ENCODE measurements at regions not wholly inside any gene's neighbourhood (a gene's known extent, or its start where the extent isn't known, plus 50 kb on each side); places are given as distances from the start of the nearest gene placed in this dataset.

- no peak overlapping the region for H3K27ac ChIP-seq (ENCODE audit: low read length)
- DNase-seq (ENCODE audit: low read depth, low spot score), result no peak
- no peaks in the 10 kb centered on the region for H3K9me3 ChIP-seq (ENCODE audit: control insufficient read depth, insufficient read depth, low read length)
- H3K27me3 ChIP-seq (ENCODE audit: control insufficient read depth, insufficient read depth, low read length), result no peaks in the 10 kb centered on the region
- H3K4me3 ChIP-seq (ENCODE audit: low read length), result no peak overlapping the region
- H3K4me1 ChIP-seq (ENCODE audit: control insufficient read depth, insufficient read depth, low read length), result peaks cover 4% of the 10 kb centered on the region
- no CpG with 5 or more reads among the region's 4 CpGs for WGBS (ENCODE audit: insufficient coverage, insufficient read length)
- no peaks in the 10 kb centered on the region for H3K36me3 ChIP-seq (ENCODE audit: control insufficient read depth, insufficient read depth, low read length)
Observed at GRCh38 chr12:5243014-5243413, 188.9 kb upstream of the NTF3 start.

DNA sequence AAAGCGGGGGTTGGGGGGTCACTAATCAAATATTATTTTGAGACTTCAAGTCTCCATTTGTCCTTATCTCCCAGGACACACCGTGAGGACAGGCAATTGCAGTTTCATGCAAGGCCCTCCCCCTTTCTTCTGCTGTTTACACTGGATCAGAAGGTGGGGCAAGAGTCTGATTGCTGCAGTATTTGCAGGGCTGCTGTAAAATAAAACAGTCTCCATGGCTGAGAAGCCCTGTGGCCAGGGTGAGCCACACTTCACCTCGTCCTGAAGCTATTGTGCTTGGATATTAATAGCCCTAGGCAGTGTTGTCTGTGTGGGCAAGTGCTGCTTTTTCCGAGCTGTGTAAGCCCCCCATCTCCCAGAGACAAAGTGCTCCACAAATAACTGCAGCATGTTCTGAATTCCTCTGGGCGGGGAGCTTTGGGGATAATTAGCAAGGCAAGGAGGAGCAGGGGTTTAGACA is 187.4 kb upstream of the NTF3 start:
- no peak overlapping the region for H3K4me3 ChIP-seq (ENCODE audit: low read length)
- no peak overlapping the region for H3K27ac ChIP-seq (ENCODE audit: low read length)
- no peaks in the 10 kb centered on the region for H3K9me3 ChIP-seq (ENCODE audit: control insufficient read depth, insufficient read depth, low read length)
- H3K36me3 ChIP-seq (ENCODE audit: control insufficient read depth, insufficient read depth, low read length), result no peaks in the 10 kb centered on the region
- no peak for DNase-seq (ENCODE audit: low read depth, low spot score)
- peaks cover 4% of the 10 kb centered on the region for H3K4me1 ChIP-seq (ENCODE audit: control insufficient read depth, insufficient read depth, low read length)
- WGBS (ENCODE audit: insufficient coverage, insufficient read length), result no CpG with 5 or more reads among the region's 5 CpGs
- no peaks in the 10 kb centered on the region for H3K27me3 ChIP-seq (ENCODE audit: control insufficient read depth, insufficient read depth, low read length)

DNA sequence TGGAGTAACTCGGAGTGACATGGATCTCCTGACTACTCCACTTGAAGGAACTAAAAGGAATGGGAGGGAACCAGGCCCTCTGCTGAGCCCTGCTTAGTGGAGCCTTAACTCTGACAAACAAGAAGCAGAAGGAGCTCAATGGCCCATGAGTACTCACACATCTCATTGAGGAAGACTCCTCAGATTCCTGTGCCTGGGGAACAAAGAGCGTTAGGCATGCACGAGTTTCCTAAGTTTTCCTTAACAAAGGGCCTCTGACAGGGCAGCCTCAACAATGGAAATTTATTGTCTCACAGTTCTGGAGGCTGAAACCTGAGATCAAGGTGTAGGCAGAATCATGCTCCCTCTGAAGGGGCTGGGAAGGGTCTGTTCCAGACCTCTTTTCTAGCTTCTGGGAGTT is 185.7 kb upstream of the NTF3 start:
- Histone ChIP-seq H3K27me3 (ENCODE audit: control insufficient read depth, insufficient read depth, low read length) (no peaks in the 10 kb centered on the region), H3K36me3 (ENCODE audit: control insufficient read depth, insufficient read depth, low read length) (no peaks in the 10 kb centered on the region), H3K9me3 (ENCODE audit: control insufficient read depth, insufficient read depth, low read length) (no peaks in the 10 kb centered on the region), H3K4me3 (ENCODE audit: low read length) (no peak overlapping the region), H3K27ac (ENCODE audit: low read length) (no peak overlapping the region), H3K4me1 (ENCODE audit: control insufficient read depth, insufficient read depth, low read length) (peaks cover 4% of the 10 kb centered on the region)
- peak; percentile 43 for DNase-seq (ENCODE audit: low read depth, low spot score)
- WGBS (ENCODE audit: insufficient coverage, insufficient read length), result no CpG with 5 or more reads among the region's 3 CpGs

- H3K36me3 ChIP-seq (ENCODE audit: control insufficient read depth, insufficient read depth, low read length), result no peaks in the 10 kb centered on the region
- peaks cover 4% of the 10 kb centered on the region for H3K4me1 ChIP-seq (ENCODE audit: control insufficient read depth, insufficient read depth, low read length)
- DNase-seq (ENCODE audit: low read depth, low spot score), result no peak
- no peak overlapping the region for H3K4me3 ChIP-seq (ENCODE audit: low read length)
- H3K27me3 ChIP-seq (ENCODE audit: control insufficient read depth, insufficient read depth, low read length), result no peaks in the 10 kb centered on the region
- no peak overlapping the region for H3K27ac ChIP-seq (ENCODE audit: low read length)
- no peaks in the 10 kb centered on the region for H3K9me3 ChIP-seq (ENCODE audit: control insufficient read depth, insufficient read depth, low read length)
- no CpG with 5 or more reads among the region's 3 CpGs for WGBS (ENCODE audit: insufficient coverage, insufficient read length)
Observed at GRCh38 chr12:5247144-5247543, 184.8 kb upstream of the NTF3 start.

DNA sequence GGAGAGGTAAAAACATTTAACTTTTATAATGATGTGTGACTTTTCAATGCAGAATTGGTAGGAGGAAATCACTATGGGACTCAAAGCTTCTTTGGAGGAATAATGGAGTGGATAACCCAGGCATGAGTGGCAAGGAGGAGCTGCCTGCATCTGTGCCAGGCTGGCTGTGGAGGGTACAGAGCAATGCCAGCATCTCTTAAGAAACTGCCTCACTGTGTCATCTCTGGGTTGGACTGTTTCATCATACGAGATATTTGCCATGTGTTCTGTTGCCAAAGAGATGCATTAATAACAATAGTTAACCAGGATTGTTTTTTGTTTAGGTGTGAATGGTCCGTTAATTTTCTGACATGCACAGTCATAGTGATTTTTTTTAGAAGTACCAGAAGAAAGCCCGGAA is 183.7 kb upstream of the NTF3 start:
- WGBS (ENCODE audit: insufficient coverage, insufficient read length), result no CpG with 5 or more reads among the region's 3 CpGs
- H3K4me3 ChIP-seq (ENCODE audit: low read length), result no peak overlapping the region
- no peak overlapping the region for H3K27ac ChIP-seq (ENCODE audit: low read length)
- peaks cover 4% of the 10 kb centered on the region for H3K4me1 ChIP-seq (ENCODE audit: control insufficient read depth, insufficient read depth, low read length)
- no peaks in the 10 kb centered on the region for H3K36me3 ChIP-seq (ENCODE audit: control insufficient read depth, insufficient read depth, low read length)
- DNase-seq (ENCODE audit: low read depth, low spot score), result no peak
- H3K9me3 ChIP-seq (ENCODE audit: control insufficient read depth, insufficient read depth, low read length), result no peaks in the 10 kb centered on the region
- no peaks in the 10 kb centered on the region for H3K27me3 ChIP-seq (ENCODE audit: control insufficient read depth, insufficient read depth, low read length)

GRCh38 chr12:5248999-5249526 is 182.8 kb upstream of the NTF3 start:
- Histone ChIP-seq H3K27me3 (ENCODE audit: control insufficient read depth, insufficient read depth, low read length) (no peaks in the 10 kb centered on the region), H3K4me1 (ENCODE audit: control insufficient read depth, insufficient read depth, low read length) (peaks cover 3% of the 10 kb centered on the region), H3K36me3 (ENCODE audit: control insufficient read depth, insufficient read depth, low read length) (no peaks in the 10 kb centered on the region), H3K27ac (ENCODE audit: low read length) (no peak overlapping the region), H3K9me3 (ENCODE audit: control insufficient read depth, insufficient read depth, low read length) (no peaks in the 10 kb centered on the region), H3K4me3 (ENCODE audit: low read length) (no peak overlapping the region)
- DNase-seq (ENCODE audit: low read depth, low spot score), result no peak
- no CpG with 5 or more reads among the region's 8 CpGs for WGBS (ENCODE audit: insufficient coverage, insufficient read length)

- DNase-seq (ENCODE audit: low read depth, low spot score), result no peak
Observed at GRCh38 chr12:5251092-5251491, 180.8 kb upstream of the NTF3 start.

GRCh38 chr12:5251786-5252185 is 180.1 kb upstream of the NTF3 start:
- H3K36me3 ChIP-seq (ENCODE audit: control insufficient read depth, insufficient read depth, low read length), result no peaks in the 10 kb centered on the region

More at GRCh38 chr12:5251092-5251491, 180.8 kb upstream of the NTF3 start:
- Histone ChIP-seq H3K4me1 (ENCODE audit: control insufficient read depth, insufficient read depth, low read length) (no peaks in the 10 kb centered on the region; the same call in 1 of the 2 replicates), H3K27me3 (ENCODE audit: control insufficient read depth, insufficient read depth, low read length) (no peaks in the 10 kb centered on the region), H3K36me3 (ENCODE audit: control insufficient read depth, insufficient read depth, low read length) (no peaks in the 10 kb centered on the region), H3K27ac (ENCODE audit: low read length) (no peak overlapping the region), H3K9me3 (ENCODE audit: control insufficient read depth, insufficient read depth, low read length) (no peaks in the 10 kb centered on the region), H3K4me3 (ENCODE audit: low read length) (no peak overlapping the region)
- WGBS (ENCODE audit: insufficient coverage, insufficient read length), result no CpG with 5 or more reads among the region's 6 CpGs

DNA sequence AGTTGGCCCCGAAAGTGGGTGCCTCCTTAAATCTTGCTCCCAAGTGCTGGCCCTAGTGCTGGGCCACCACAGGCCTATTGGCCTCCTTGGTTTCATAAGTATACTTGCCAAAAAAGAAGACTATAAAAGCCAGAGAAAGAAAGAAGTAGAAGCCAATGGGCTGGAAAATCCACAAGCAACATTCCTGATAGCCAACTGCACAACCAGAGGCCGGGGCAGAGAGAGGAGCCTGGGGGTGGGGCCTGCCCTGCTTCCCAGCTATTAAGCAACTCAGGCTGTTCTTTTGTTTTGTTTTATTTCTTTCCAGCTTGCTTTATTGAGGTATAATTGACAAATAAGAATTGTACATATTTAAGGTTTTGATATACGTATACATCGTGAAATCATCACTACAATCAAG is 177.2 kb upstream of the NTF3 start:
- Histone ChIP-seq H3K27ac (ENCODE audit: low read length) (no peak overlapping the region), H3K9me3 (ENCODE audit: control insufficient read depth, insufficient read depth, low read length) (no peaks in the 10 kb centered on the region), H3K4me1 (ENCODE audit: control insufficient read depth, insufficient read depth, low read length) (peaks cover 3% of the 10 kb centered on the region), H3K4me3 (ENCODE audit: low read length) (no peak overlapping the region), H3K27me3 (ENCODE audit: control insufficient read depth, insufficient read depth, low read length) (no peaks in the 10 kb centered on the region), H3K36me3 (ENCODE audit: control insufficient read depth, insufficient read depth, low read length) (no peaks in the 10 kb centered on the region)
- no CpG with 5 or more reads among the region's 4 CpGs for WGBS (ENCODE audit: insufficient coverage, insufficient read length)
- DNase-seq (ENCODE audit: low read depth, low spot score), result no peak

More at GRCh38 chr12:5251786-5252185, 180.1 kb upstream of the NTF3 start:
- Histone ChIP-seq H3K4me3 (ENCODE audit: low read length) (no peak overlapping the region), H3K4me1 (ENCODE audit: control insufficient read depth, insufficient read depth, low read length) (no peaks in the 10 kb centered on the region; the same call in 1 of the 2 replicates), H3K27me3 (ENCODE audit: control insufficient read depth, insufficient read depth, low read length) (no peaks in the 10 kb centered on the region), H3K27ac (ENCODE audit: low read length) (no peak overlapping the region), H3K9me3 (ENCODE audit: control insufficient read depth, insufficient read depth, low read length) (no peaks in the 10 kb centered on the region)
- WGBS (ENCODE audit: insufficient coverage, insufficient read length), result 100% methylated on average over 2 of the region's 6 CpGs
- no peak for DNase-seq (ENCODE audit: low read depth, low spot score)

- Histone ChIP-seq H3K4me3 (ENCODE audit: low read length) (no peak overlapping the region), H3K27ac (ENCODE audit: low read length) (no peak overlapping the region), H3K36me3 (ENCODE audit: control insufficient read depth, insufficient read depth, low read length) (no peaks in the 10 kb centered on the region), H3K9me3 (ENCODE audit: control insufficient read depth, insufficient read depth, low read length) (no peaks in the 10 kb centered on the region), H3K4me1 (ENCODE audit: control insufficient read depth, insufficient read depth, low read length) (peaks cover 3% of the 10 kb centered on the region), H3K27me3 (ENCODE audit: control insufficient read depth, insufficient read depth, low read length) (no peaks in the 10 kb centered on the region)
- WGBS (ENCODE audit: insufficient coverage, insufficient read length), result no CpG with 5 or more reads among the region's 2 CpGs
- DNase-seq (ENCODE audit: low read depth, low spot score), result no peak
Observed at GRCh38 chr12:5257763-5258495, 174.0 kb upstream of the NTF3 start.

- peaks cover 3% of the 10 kb centered on the region for H3K4me1 ChIP-seq (ENCODE audit: control insufficient read depth, insufficient read depth, low read length)
- no peak for DNase-seq (ENCODE audit: low read depth, low spot score)
- H3K27me3 ChIP-seq (ENCODE audit: control insufficient read depth, insufficient read depth, low read length), result no peaks in the 10 kb centered on the region
- H3K27ac ChIP-seq (ENCODE audit: low read length), result no peak overlapping the region
- no peak overlapping the region for H3K4me3 ChIP-seq (ENCODE audit: low read length)
- whole genome bisulfite sequencing (ENCODE audit: insufficient coverage, insufficient read length), result no CpG with 5 or more reads among the region's 3 CpGs
- H3K36me3 ChIP-seq (ENCODE audit: control insufficient read depth, insufficient read depth, low read length), result no peaks in the 10 kb centered on the region
- H3K9me3 ChIP-seq (ENCODE audit: control insufficient read depth, insufficient read depth, low read length), result no peaks in the 10 kb centered on the region
Observed at GRCh38 chr12:5258498-5258897, 173.4 kb upstream of the NTF3 start.

All from iPS DF 6.9 (cell line).